Sigmoid colon (tissue), 6 donors: ENCODE measurements at regions not wholly inside any gene's neighbourhood (a gene's known extent, or its start where the extent isn't known, plus 50 kb on each side); places are given as distances from the start of the nearest gene placed in this dataset.

Experiments used
- DNase-seq: peaks from one replicate; pipeline ENCODE4 v3.0.0-alpha.2; 2019
- H3K27ac ChIP-seq, 4 donors: fragments of 200-600 bp; sonication (generic); one replicate each; pipeline ENCODE4 v1.5.1; 2016 to 2019; ENCODE audit warnings: mild to moderate bottlenecking in 1 of 4
- H3K27me3 ChIP-seq, 3 donors: fragments of 200-600 bp; sonication (generic); one replicate each; pipeline ENCODE4 v1.5.1; 2019; ENCODE audit warnings: mild to moderate bottlenecking in 1 of 3
- H3K36me3 ChIP-seq, 4 donors: fragments of 200-600 bp; sonication (generic); one replicate each; pipeline ENCODE4 v1.5.1; 2016 to 2019
- H3K4me1 ChIP-seq, 4 donors: fragments of 200-600 bp; sonication (generic); one replicate each; pipeline ENCODE4 v1.5.1; 2017 to 2019
- H3K4me3 ChIP-seq, 4 donors: fragments of 200-600 bp; sonication (generic); one replicate each; pipeline ENCODE4 v1.5.1; 2017 to 2019; ENCODE audit warnings: mild to moderate bottlenecking in 2 of 4, moderate library complexity in 1 of 4
- H3K9me3 ChIP-seq, 4 donors: fragments of 200-600 bp in 3 of 4; sonication (generic) in 3 of 4; one replicate each; pipeline versions ENCODE4 v1.5.1 to v1.6.1; 2013 to 2019
- EP300 ChIP-seq, 4 donors: sonication (generic); formaldehyde crosslinking; IDR thresholded peaks; one replicate each; pipeline ENCODE4 v1.6.1; 2017; ENCODE audit warnings: antibody characterized with exemption in 4 of 4
- POLR2A ChIP-seq, 2 donors: fragments of 450-650 bp; IDR thresholded peaks; one replicate each; pipeline ENCODE4 v1.6.1; 2016; ENCODE audit warnings: antibody characterized with exemption in 2 of 2, mild to moderate bottlenecking in 2 of 2, moderate library complexity in 2 of 2
- POLR2AphosphoS5 ChIP-seq, 4 donors: sonication (generic); formaldehyde crosslinking; IDR thresholded peaks; one replicate each; pipeline ENCODE4 v1.6.1; 2017; ENCODE audit warnings: antibody characterized with exemption in 4 of 4
- whole genome bisulfite sequencing, 2 donors: extraction: QIAGEN DNeasy Blood & Tissue Kit; methylation state at CpG; one replicate each; pipeline ENCODE4 v1.1.7; 2013; 5-methylcytosine and 5-hydroxymethylcytosine counted together
- intact Hi-C: fragments of 100-400 bp; cut with DNase I; formaldehyde crosslinking; loops from one replicate; pipeline ENCODE4 v1.15.1; 2023
- TF ChIP-seq, protein P1 (sequence below), 4 experiments: fragments of 450-650 bp in 3 of 4; fragments of 200-600 bp in 1 of 4; IDR thresholded peaks; one replicate each; pipeline ENCODE4 v1.5.1; 2016 to 2019; ENCODE audit warnings: antibody characterized with exemption in 4 of 4, mild to moderate bottlenecking in 3 of 4, moderate library complexity in 2 of 4
- donor health status: healthy with polysubstance abuse.
- donor health status: healthy.

DNA sequence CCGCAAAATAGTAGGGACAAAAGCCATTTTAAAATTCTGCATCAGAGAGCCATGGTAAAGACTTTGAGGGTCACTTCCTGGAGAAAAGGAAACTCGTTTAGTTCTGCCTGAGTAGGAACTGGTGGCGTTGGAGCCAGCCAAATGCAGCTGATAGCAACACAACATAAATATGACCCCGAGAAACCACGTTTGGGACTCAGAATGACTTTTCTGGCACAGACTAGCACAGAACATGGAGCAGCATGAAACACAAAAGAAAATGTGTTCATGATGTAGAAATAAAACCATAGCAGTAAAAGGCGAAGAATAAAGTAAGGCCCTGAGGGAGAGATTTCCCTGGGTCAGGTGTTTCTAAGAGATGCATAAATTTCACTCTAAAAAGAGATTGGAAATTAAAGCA lies 149.2 kb upstream of the KLHL29 start:
- 61 to 78% methylated on average over 6 of the region's 6 CpGs for WGBS, 2 donors
- no peaks in the 10 kb centered on the region for H3K36me3 ChIP-seq
- H3K9me3 ChIP-seq, result no peaks in the 10 kb centered on the region
- TF ChIP-seq POLR2AphosphoS5 (IDR thresholded peaks at IDR 0.05), result no peak
- TF ChIP-seq EP300 (IDR thresholded peaks at IDR 0.05), result no peak
- TF ChIP-seq, protein P1, sequence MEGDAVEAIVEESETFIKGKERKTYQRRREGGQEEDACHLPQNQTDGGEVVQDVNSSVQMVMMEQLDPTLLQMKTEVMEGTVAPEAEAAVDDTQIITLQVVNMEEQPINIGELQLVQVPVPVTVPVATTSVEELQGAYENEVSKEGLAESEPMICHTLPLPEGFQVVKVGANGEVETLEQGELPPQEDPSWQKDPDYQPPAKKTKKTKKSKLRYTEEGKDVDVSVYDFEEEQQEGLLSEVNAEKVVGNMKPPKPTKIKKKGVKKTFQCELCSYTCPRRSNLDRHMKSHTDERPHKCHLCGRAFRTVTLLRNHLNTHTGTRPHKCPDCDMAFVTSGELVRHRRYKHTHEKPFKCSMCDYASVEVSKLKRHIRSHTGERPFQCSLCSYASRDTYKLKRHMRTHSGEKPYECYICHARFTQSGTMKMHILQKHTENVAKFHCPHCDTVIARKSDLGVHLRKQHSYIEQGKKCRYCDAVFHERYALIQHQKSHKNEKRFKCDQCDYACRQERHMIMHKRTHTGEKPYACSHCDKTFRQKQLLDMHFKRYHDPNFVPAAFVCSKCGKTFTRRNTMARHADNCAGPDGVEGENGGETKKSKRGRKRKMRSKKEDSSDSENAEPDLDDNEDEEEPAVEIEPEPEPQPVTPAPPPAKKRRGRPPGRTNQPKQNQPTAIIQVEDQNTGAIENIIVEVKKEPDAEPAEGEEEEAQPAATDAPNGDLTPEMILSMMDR (IDR thresholded peaks at IDR 0.05), result no peak
- TF ChIP-seq POLR2A (IDR thresholded peaks at IDR 0.05), result no peak
- no peaks in the 10 kb centered on the region for H3K27me3 ChIP-seq
- no peak for DNase-seq
- intact Hi-C loops, result no loop called here
- no peak overlapping the region for H3K4me3 ChIP-seq
- H3K4me1 ChIP-seq, result no peaks in the 10 kb centered on the region
- no peak overlapping the region for H3K27ac ChIP-seq

DNA sequence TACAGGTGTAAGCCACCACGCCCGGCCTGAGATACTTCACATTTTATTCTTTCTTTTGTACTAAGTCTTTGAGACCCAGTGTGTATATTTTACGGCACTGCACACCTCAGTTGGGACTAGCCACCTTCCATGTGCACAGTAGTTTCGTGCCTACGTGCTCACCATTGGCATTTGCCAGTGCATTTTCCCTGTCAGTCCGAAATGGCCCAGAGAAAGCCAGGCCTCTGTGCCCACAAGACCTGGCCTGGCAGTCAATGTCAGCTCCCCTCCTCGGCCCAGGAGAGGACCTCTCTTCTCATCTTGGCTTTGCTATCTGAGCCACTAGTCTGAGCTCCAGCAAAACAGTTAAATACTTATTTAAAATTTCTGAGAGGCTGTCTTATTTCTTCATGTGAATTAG lies 147.8 kb upstream of the KLHL29 start:
- no peaks in the 10 kb centered on the region for H3K9me3 ChIP-seq
- no peak overlapping the region for H3K4me3 ChIP-seq
- no peak for DNase-seq
- no peaks in the 10 kb centered on the region for H3K36me3 ChIP-seq
- no peaks in the 10 kb centered on the region for H3K4me1 ChIP-seq
- intact Hi-C loops, result no loop called here
- 93 to 95% methylated on average over 7 of the region's 7 CpGs for WGBS, 2 donors
- H3K27me3 ChIP-seq, result no peaks in the 10 kb centered on the region
- H3K27ac ChIP-seq, result no peak overlapping the region
- TF ChIP-seq, protein P1 (IDR thresholded peaks at IDR 0.05), result no peak
- TF ChIP-seq EP300 (IDR thresholded peaks at IDR 0.05), result no peak
- no peak for TF ChIP-seq POLR2A (IDR thresholded peaks at IDR 0.05)
- TF ChIP-seq POLR2AphosphoS5 (IDR thresholded peaks at IDR 0.05), result no peak

DNA sequence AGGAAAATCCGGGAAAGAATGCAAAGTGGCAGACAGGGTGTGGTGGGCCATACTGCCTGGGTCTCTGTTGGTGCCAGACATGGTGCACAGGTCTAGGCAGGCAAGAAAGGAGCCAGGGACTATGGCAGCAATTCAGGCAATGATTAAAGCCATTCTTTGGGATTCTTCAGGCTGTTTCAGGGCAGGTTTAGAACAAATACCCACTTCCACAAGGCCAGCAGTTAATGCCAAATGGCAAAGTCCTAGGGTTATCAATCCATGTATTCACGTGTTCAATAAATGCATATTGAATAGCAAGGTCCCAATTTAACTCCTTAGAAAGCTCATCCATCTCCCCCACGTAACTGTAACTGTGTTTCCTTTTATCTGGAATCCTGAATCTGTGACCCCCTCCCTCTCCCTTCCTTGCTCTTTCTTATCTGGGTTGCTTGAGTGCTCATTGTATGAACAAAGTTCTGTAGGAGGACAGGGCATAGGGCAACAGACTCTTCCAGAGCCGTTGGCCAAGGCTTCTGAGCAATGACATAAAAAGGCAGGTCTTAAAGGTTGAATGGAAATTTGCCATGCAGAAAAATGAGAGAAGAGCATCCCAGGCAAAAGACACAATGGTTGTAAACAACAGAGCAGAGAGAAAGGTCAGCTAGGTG lies 146.8 kb upstream of the KLHL29 start:
- Histone ChIP-seq H3K27me3 (no peaks in the 10 kb centered on the region), H3K4me3 (no peak overlapping the region), H3K27ac (no peak overlapping the region), H3K36me3 (no peaks in the 10 kb centered on the region), H3K9me3 (no peaks in the 10 kb centered on the region), H3K4me1 (no peaks in the 10 kb centered on the region)
- intact Hi-C loops, result no loop called here
- DNase-seq, result no peak
- no peak for TF ChIP-seq POLR2A (IDR thresholded peaks at IDR 0.05)
- no peak for TF ChIP-seq EP300 (IDR thresholded peaks at IDR 0.05)
- TF ChIP-seq, protein P1 (IDR thresholded peaks at IDR 0.05), result no peak
- TF ChIP-seq POLR2AphosphoS5 (IDR thresholded peaks at IDR 0.05), result no peak
- WGBS, 2 donors, result 73 to 76% methylated on average over 4 of the region's 4 CpGs

DNA sequence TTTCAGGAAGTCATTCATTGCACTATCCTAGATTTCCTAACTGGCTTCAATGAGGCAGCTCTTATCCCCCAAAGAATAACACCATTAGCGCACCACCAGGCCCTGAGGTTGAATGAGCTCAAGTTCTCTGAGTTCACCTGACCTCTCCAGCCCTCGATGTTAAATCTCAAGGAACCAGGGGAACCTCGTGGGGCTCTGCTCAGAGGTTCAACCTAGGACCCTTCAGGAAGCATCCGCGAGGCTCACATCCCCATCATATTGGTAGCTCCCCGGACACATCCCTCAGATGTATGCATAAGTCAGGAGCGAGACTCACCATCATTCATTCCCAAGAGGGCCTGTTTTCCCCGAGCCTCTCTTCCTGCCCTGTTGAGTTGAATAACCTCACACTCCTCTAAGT lies 145.6 kb upstream of the KLHL29 start:
- Histone ChIP-seq H3K27ac (no peak overlapping the region), H3K4me3 (no peak overlapping the region), H3K4me1 (no peaks in the 10 kb centered on the region), H3K9me3 (no peaks in the 10 kb centered on the region), H3K36me3 (no peaks in the 10 kb centered on the region), H3K27me3 (no peaks in the 10 kb centered on the region)
- no peak for TF ChIP-seq POLR2AphosphoS5 (IDR thresholded peaks at IDR 0.05)
- TF ChIP-seq, protein P1 (IDR thresholded peaks at IDR 0.05), result no peak
- no peak for TF ChIP-seq EP300 (IDR thresholded peaks at IDR 0.05)
- TF ChIP-seq POLR2A (IDR thresholded peaks at IDR 0.05), result no peak
- intact Hi-C loops, result no loop called here
- no peak for DNase-seq
- 92% methylated on average over 8 of the region's 8 CpGs for WGBS, 2 donors

DNA sequence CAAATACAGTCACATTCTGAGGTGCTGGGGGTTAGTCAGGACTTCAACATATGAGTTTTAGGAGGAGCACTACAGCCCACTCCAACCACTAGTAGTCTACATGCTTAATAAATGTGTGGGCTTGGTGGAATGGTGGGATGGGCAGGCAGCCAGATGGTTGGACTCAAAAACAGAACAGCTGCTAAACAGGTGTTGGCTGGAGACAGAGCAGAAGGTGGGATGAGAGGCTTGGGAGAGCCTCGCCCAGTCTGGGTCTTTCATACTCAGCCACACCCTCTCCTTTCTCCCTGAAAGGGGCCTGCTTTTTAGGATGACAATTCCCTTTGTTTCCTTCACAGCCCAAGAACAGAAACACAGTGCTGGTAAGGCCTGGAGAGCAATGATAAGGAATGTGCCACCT lies 143.9 kb upstream of the KLHL29 start:
- H3K4me3 ChIP-seq, result no peak overlapping the region
- intact Hi-C loops, result no loop called here
- H3K4me1 ChIP-seq, result peaks cover 0 to 5% (median 0%) of the 10 kb centered on the region in 4 donors
- H3K9me3 ChIP-seq, result no peaks in the 10 kb centered on the region
- H3K27me3 ChIP-seq, result no peaks in the 10 kb centered on the region
- H3K36me3 ChIP-seq, result no peaks in the 10 kb centered on the region
- H3K27ac ChIP-seq, result no peak overlapping the region
- 49 to 68% methylated on average over 1 of the region's 1 CpG for WGBS, 2 donors
- no peak for TF ChIP-seq EP300 (IDR thresholded peaks at IDR 0.05)
- no peak for DNase-seq
